Ovary (tissue), 3 donors: ENCODE measurements at regions not wholly inside any gene's neighbourhood (a gene's known extent, or its start where the extent isn't known, plus 50 kb on each side); places are given as distances from the start of the nearest gene placed in this dataset.

Source experiments
- EP300 ChIP-seq: sonication (generic); formaldehyde crosslinking; IDR thresholded peaks from one replicate; pipeline ENCODE4 v1.6.1; 2017; ENCODE audit warnings: antibody characterized with exemption
- POLR2A ChIP-seq: fragments of 450-650 bp; IDR thresholded peaks from one replicate; pipeline ENCODE4 v1.6.1; 2017; ENCODE audit warnings: antibody characterized with exemption, mild to moderate bottlenecking, moderate library complexity
- TF ChIP-seq, protein P1 (sequence below), 3 donors: fragments of 450-650 bp in 2 of 3; fragments of 200-600 bp in 1 of 3; IDR thresholded peaks; one replicate each; pipeline versions ENCODE4 v1.5.1 to v1.8.0; 2016 to 2022; ENCODE audit warnings: antibody characterized with exemption in 3 of 3, mild to moderate bottlenecking in 1 of 3
- donor health status: DM: no; HTN: no; CAD: no.

DNA sequence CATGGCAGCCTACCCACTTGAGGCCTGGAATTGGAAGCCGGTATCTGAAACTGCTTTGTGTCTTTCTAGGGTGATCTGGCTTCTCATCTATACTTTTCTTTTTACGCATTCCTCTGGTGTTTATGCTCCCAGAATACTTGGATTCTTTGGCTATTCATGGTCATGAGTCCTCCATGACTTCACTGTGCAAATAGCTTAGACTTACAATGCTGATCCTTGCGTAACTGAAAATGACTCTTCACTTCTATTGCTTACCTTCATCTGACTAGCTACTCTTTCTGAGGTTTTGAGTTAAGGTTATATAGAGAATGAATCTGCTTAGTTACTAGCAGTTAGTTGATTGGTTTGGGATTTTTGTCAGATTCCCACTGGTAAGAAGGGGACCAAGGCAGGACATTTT is 121.7 kb upstream of the NOVA1 start:
- TF ChIP-seq, protein P1, sequence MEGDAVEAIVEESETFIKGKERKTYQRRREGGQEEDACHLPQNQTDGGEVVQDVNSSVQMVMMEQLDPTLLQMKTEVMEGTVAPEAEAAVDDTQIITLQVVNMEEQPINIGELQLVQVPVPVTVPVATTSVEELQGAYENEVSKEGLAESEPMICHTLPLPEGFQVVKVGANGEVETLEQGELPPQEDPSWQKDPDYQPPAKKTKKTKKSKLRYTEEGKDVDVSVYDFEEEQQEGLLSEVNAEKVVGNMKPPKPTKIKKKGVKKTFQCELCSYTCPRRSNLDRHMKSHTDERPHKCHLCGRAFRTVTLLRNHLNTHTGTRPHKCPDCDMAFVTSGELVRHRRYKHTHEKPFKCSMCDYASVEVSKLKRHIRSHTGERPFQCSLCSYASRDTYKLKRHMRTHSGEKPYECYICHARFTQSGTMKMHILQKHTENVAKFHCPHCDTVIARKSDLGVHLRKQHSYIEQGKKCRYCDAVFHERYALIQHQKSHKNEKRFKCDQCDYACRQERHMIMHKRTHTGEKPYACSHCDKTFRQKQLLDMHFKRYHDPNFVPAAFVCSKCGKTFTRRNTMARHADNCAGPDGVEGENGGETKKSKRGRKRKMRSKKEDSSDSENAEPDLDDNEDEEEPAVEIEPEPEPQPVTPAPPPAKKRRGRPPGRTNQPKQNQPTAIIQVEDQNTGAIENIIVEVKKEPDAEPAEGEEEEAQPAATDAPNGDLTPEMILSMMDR (IDR thresholded peaks at IDR 0.05) = no peak
- no peak for TF ChIP-seq POLR2A
- TF ChIP-seq EP300 = no peak
